Gastroesophageal sphincter (tissue), 4 donors: ENCODE measurements at regions not wholly inside any gene's neighbourhood (a gene's known extent, or its start where the extent isn't known, plus 50 kb on each side); places are given as distances from the start of the nearest gene placed in this dataset.

Experiments used
- ATAC-seq: fragments of 150-250 bp; one replicate; pipeline ENCODE4 v1.9.1; 2016; ENCODE audit warnings: mild to moderate bottlenecking, moderate library complexity
- H3K27ac ChIP-seq, 4 donors: fragments of 200-600 bp; sonication (generic) in 3 of 4; 1 replicate in 3 of 4; 2 replicates in 1 of 4; pipeline ENCODE4 v1.5.1; 2016 to 2019
- H3K27me3 ChIP-seq: fragments of 200-600 bp; sonication (generic); one replicate; pipeline ENCODE4 v1.5.1; 2019
- H3K36me3 ChIP-seq, 2 donors: fragments of 200-600 bp; sonication (generic); one replicate each; pipeline ENCODE4 v1.5.1; 2019; ENCODE audit warnings: control low read depth in 1 of 2
- H3K4me1 ChIP-seq, 3 donors: fragments of 200-600 bp; sonication (generic); 1 replicate in 2 of 3; 2 replicates in 1 of 3; pipeline ENCODE4 v1.5.1; 2016 to 2019; ENCODE audit warnings: control low read depth in 2 of 3
- H3K4me3 ChIP-seq, 2 donors: fragments of 200-600 bp; sonication (generic); one replicate each; pipeline ENCODE4 v1.5.1; 2019; ENCODE audit warnings: mild to moderate bottlenecking in 1 of 2, moderate library complexity in 1 of 2
- H3K9me3 ChIP-seq, 3 donors: fragments of 200-600 bp; sonication (generic); one replicate each; pipeline ENCODE4 v1.5.1; 2017 to 2019; ENCODE audit warnings: control low read depth in 2 of 3
- CTCF ChIP-seq, 4 experiments: fragments of 200-600 bp in 2 of 4; fragments of 450-650 bp in 2 of 4; sonication (generic) in 1 of 4; IDR thresholded peaks; one replicate each; pipeline ENCODE4 v1.5.1; 2017 to 2019; ENCODE audit warnings: antibody characterized with exemption in 4 of 4, mild to moderate bottlenecking in 2 of 4, moderate library complexity in 2 of 4
- EP300 ChIP-seq: sonication (generic); formaldehyde crosslinking; IDR thresholded peaks from one replicate; pipeline ENCODE4 v1.6.1; 2017; ENCODE audit warnings: antibody characterized with exemption, mild to moderate bottlenecking
- POLR2A ChIP-seq, 2 donors: fragments of 450-650 bp; IDR thresholded peaks; one replicate each; pipeline ENCODE4 v1.6.1; 2017; ENCODE audit warnings: antibody characterized with exemption in 2 of 2, mild to moderate bottlenecking in 2 of 2, moderate library complexity in 1 of 2
- POLR2AphosphoS5 ChIP-seq: sonication (generic); formaldehyde crosslinking; IDR thresholded peaks from one replicate; pipeline ENCODE4 v1.6.1; 2017; ENCODE audit warnings: antibody characterized with exemption
- WGBS, 2 donors: methylation state at CpG; one replicate each; pipeline ENCODE4 v1.1.5; 2018; ENCODE audit warnings: low coverage in 1 of 2; 5-methylcytosine and 5-hydroxymethylcytosine counted together

DNA sequence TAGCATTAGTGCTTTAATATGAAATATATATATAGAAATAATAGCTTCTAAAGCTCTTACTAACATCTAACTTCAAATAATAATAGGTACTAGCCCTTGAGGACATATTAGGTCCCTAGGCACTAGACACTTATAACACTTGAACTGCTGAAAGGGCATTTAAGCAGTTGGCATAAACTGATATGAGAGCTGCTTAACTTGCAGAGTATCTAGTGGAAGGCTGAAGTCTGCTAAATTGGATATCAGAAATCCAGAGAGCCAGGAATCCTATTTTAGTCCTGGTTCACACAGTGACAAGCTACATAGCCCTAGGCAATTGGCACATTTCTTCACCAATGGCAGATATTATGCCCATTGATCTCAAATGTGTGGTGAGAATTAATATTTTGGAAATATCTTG, 326.9 kb upstream of the UBE2E3 start:
- Histone ChIP-seq H3K27me3 (no peaks in the 10 kb centered on the region), H3K4me1 (no peaks in the 10 kb centered on the region), H3K36me3 (no peaks in the 10 kb centered on the region), H3K27ac (no peak overlapping the region), H3K4me3 (no peak overlapping the region), H3K9me3 (no peaks in the 10 kb centered on the region)
- TF ChIP-seq POLR2A (IDR thresholded peaks at IDR 0.05) (no peak), EP300 (no peak), CTCF (IDR thresholded peaks at IDR 0.05) (no peak), POLR2AphosphoS5 (no peak)
- ATAC-seq, result no peak

GRCh38 chr2:180652794-180653193, 327.6 kb upstream of the UBE2E3 start:
- Histone ChIP-seq H3K36me3 (no peaks in the 10 kb centered on the region), H3K4me3 (no peak overlapping the region), H3K27me3 (no peaks in the 10 kb centered on the region), H3K4me1 (no peaks in the 10 kb centered on the region), H3K27ac (no peak overlapping the region), H3K9me3 (no peaks in the 10 kb centered on the region)
- no peak for TF ChIP-seq CTCF (IDR thresholded peaks at IDR 0.05)
- no peak for TF ChIP-seq POLR2A (IDR thresholded peaks at IDR 0.05)
- no peak for TF ChIP-seq EP300
- no peak for TF ChIP-seq POLR2AphosphoS5
- ATAC-seq, result no peak

DNA sequence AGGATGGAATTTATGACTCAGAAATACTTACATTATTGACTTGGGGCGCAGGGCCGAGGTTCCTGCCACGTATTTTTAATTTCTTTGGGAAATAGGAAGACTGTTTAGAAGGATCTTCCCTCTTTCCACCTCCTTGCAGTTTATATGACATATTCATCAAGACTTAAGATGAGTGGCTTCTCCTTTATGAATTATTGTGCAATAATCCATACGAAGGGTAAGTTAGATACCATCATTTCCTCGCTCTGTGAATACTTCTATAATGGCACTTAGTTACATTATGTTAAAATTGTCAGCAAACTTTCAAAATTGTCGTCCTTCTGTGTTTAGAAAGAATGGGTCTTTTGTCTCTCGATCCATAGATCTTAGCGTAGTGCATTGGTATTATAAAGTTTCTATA, 328.8 kb upstream of the UBE2E3 start:
- TF ChIP-seq POLR2A (IDR thresholded peaks at IDR 0.05), result no peak
- no peak for TF ChIP-seq CTCF (IDR thresholded peaks at IDR 0.05)
- TF ChIP-seq EP300, result no peak
- no peak for TF ChIP-seq POLR2AphosphoS5
- WGBS, 2 donors, result 87 to 88% methylated on average over 8 of the region's 8 CpGs
- ATAC-seq, result no peak
- Histone ChIP-seq H3K4me1 (peaks cover 0 to 4% (median 0%) of the 10 kb centered on the region in 3 donors), H3K27ac (no peak overlapping the region), H3K9me3 (no peaks in the 10 kb centered on the region), H3K36me3 (no peaks in the 10 kb centered on the region), H3K27me3 (no peaks in the 10 kb centered on the region), H3K4me3 (no peak overlapping the region)

DNA sequence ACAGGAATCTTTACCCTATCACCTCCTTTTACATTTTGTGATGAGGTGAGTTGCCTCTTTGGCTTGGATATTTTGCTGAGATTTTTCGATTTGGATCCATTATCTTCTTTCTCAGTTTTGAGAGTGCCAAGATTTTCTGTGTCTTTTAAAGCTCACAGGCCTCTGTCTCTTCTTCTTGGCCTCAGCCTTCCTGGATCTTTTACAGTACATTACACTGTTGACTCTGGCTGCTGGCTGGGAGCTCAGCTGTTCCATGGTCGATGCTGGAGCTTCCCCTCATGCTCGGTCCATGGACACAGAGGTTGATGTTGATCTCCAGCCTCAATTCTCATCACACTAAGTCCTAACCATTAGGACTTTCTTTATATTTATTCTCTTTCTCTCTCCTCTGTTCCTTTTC, 332.8 kb upstream of the UBE2E3 start:
- no peak for ATAC-seq
- TF ChIP-seq POLR2AphosphoS5 (no peak), POLR2A (IDR thresholded peaks at IDR 0.05) (no peak), CTCF (IDR thresholded peaks at IDR 0.05) (no peak), EP300 (no peak)
- no peak overlapping the region for H3K27ac ChIP-seq
- H3K4me3 ChIP-seq, result no peak overlapping the region
- H3K27me3 ChIP-seq, result no peaks in the 10 kb centered on the region
- no peaks in the 10 kb centered on the region for H3K9me3 ChIP-seq
- WGBS, 2 donors, result 10 to 18% methylated on average over 2 to 3 of the region's 3 CpGs
- peaks cover 0 to 4% (median 0%) of the 10 kb centered on the region in 3 donors for H3K4me1 ChIP-seq
- H3K36me3 ChIP-seq, result no peaks in the 10 kb centered on the region

DNA sequence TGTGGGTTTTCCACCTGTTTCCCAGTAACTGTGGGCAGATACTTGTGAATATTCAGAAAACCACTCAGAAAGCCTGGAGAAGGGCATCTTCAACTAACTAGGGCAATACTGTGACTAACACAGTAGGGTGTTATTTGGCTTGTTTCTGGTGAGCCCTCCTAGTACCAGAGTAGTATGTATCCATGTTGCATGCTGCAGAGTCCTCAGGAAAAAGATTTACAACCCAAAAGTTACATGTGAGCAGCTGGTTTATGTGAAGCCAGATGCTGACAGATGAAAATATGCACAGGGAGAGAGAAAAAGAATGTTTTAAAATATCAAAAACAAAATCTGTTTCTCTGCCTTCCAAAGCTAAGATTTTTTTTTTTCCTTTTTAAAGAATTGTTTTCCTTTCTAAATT, 333.2 kb upstream of the UBE2E3 start:
- peaks cover 0 to 4% (median 0%) of the 10 kb centered on the region in 3 donors for H3K4me1 ChIP-seq
- no peaks in the 10 kb centered on the region for H3K36me3 ChIP-seq
- no peak overlapping the region for H3K27ac ChIP-seq
- no peak for ATAC-seq
- H3K9me3 ChIP-seq, result no peaks in the 10 kb centered on the region
- H3K4me3 ChIP-seq, result no peak overlapping the region
- no peaks in the 10 kb centered on the region for H3K27me3 ChIP-seq
- TF ChIP-seq POLR2AphosphoS5 (no peak), POLR2A (IDR thresholded peaks at IDR 0.05) (no peak), CTCF (IDR thresholded peaks at IDR 0.05) (no peak), EP300 (no peak)
